H1 (cell line): ENCODE measurements at regions not wholly inside any gene's neighbourhood (a gene's known extent, or its start where the extent isn't known, plus 50 kb on each side); places are given as distances from the start of the nearest gene placed in this dataset.

Experiments
- CTCF ChIA-PET: fragments of 300-600 bp; sonication (Branson Sonifier 250); formaldehyde crosslinking; loops from one replicate; lab custom pipeline; 2021; ENCODE audit not compliant: partially characterized antibody; lab: Charles Lee
- POLR2A ChIA-PET: fragments of 300-600 bp; sonication (Branson Sonifier 250); formaldehyde crosslinking; loops from one replicate; lab custom pipeline; 2021; ENCODE audit warnings: inconsistent platforms; ENCODE audit not compliant: partially characterized antibody; lab: Charles Lee
- DNase-seq, 2 experiments: peaks; one replicate each; pipeline versions ENCODE4 v3.0.0 to v3.0.0-alpha.2; 2010 to 2022; ENCODE audit warnings: low spot score in 2 of 2, low read depth in 1 of 2, mixed read lengths in 1 of 2
- FAIRE-seq: peaks from 2 replicates; lab custom pipeline; 2011; peaks lifted over from hg19 to GRCh38; lab: Jason Lieb, UNC
- H2AFZ ChIP-seq: 2 replicates; pipeline ENCODE4 v1.8.1; 2012; ENCODE audit warnings: low read length, inconsistent platforms
- H2AK5ac ChIP-seq: 2 replicates; pipeline ENCODE4 v1.6.1; 2013; ENCODE audit warnings: low read depth, low read length
- H2BK120ac ChIP-seq: replicated peaks from 2 replicates; pipeline ENCODE3; 2013; ENCODE audit warnings: low read depth, low read length, inconsistent platforms
- H2BK12ac ChIP-seq: 2 replicates; pipeline ENCODE4 v1.6.1; 2013; ENCODE audit warnings: low read depth, low read length
- H2BK15ac ChIP-seq: 2 replicates; pipeline ENCODE4 v1.6.1; 2013; ENCODE audit warnings: low read length
- H2BK20ac ChIP-seq: 2 replicates; pipeline ENCODE4 v1.6.1; 2013; ENCODE audit warnings: low read length
- H2BK5ac ChIP-seq: 2 replicates; pipeline ENCODE4 v1.6.1; 2013; ENCODE audit warnings: low read depth, low read length
- H3K14ac ChIP-seq: 2 replicates; pipeline ENCODE4 v1.6.1; 2013; ENCODE audit warnings: inconsistent platforms; ENCODE audit not compliant: insufficient read length
- H3K18ac ChIP-seq: 2 replicates; pipeline ENCODE4 v1.6.1; 2013; ENCODE audit warnings: low read length; ENCODE audit errors: extremely low read depth
- H3K23ac ChIP-seq: 2 replicates; pipeline ENCODE4 v1.6.1; 2013; ENCODE audit warnings: inconsistent platforms; ENCODE audit not compliant: insufficient read length
- H3K23me2 ChIP-seq: 2 replicates; pipeline ENCODE4 v1.6.1; 2013; ENCODE audit warnings: low read depth, low read length
- H3K27ac ChIP-seq: 2 replicates; pipeline ENCODE4 v1.6.1; 2011; ENCODE audit warnings: low read depth, low read length, inconsistent platforms
- H3K27me3 ChIP-seq, 4 experiments: replicated peaks in 1 of 4; 1 replicate in 1 of 4; 2 replicates in 3 of 4; pipeline versions ENCODE4 v1.6.1 to v1.8.1; 2011 to 2013; ENCODE audit warnings: low read length in 3 of 4, mild to moderate bottlenecking in 3 of 4, inconsistent platforms in 2 of 4, mixed read lengths in 2 of 4, moderate library complexity in 1 of 4; ENCODE audit not compliant: control insufficient read depth in 3 of 4, insufficient read depth in 3 of 4; ENCODE audit errors: extremely low read depth in 1 of 4
- H3K36me3 ChIP-seq, 4 experiments: 2 replicates each; pipeline versions ENCODE4 v1.6.1 to v1.8.1; 2011 to 2013; ENCODE audit warnings: mild to moderate bottlenecking in 4 of 4, low read length in 3 of 4, moderate library complexity in 2 of 4, control low read depth in 1 of 4, inconsistent platforms in 1 of 4; ENCODE audit not compliant: insufficient read depth in 4 of 4, control insufficient read depth in 2 of 4
- H3K4ac ChIP-seq: replicated peaks from 2 replicates; pipeline ENCODE3; 2013; ENCODE audit warnings: low read length, low read depth, mixed read lengths, inconsistent platforms; ENCODE audit not compliant: insufficient read length
- H3K4me1 ChIP-seq, 4 experiments: replicated peaks in 1 of 4; 1 replicate in 1 of 4; 2 replicates in 3 of 4; pipeline versions ENCODE4 v1.6.1 to v1.8.1; 2011 to 2013; ENCODE audit warnings: low read length in 3 of 4, inconsistent platforms in 2 of 4, mixed read lengths in 1 of 4; ENCODE audit not compliant: insufficient read depth in 4 of 4, control insufficient read depth in 3 of 4
- H3K4me2 ChIP-seq, 2 experiments: 2 replicates each; pipeline versions ENCODE4 v1.6.1 to v1.8.1; 2011 to 2013; ENCODE audit warnings: low read depth in 2 of 2, low read length in 2 of 2, control low read depth in 1 of 2, inconsistent platforms in 1 of 2, mild to moderate bottlenecking in 1 of 2; ENCODE audit not compliant: insufficient read depth in 1 of 2
- H3K4me3 ChIP-seq, 4 experiments: fragments of 200-600, 300-600 bp in 1 of 4; sonication (generic), shearing (Covaris generic), sonication (Bioruptor Twin) in 1 of 4; 2 replicates each; pipeline versions ENCODE4 v1.5.1 to v1.8.1; 2011 to 2016; ENCODE audit warnings: low read length in 4 of 4, low read depth in 3 of 4, control low read depth in 2 of 4, inconsistent platforms in 2 of 4, mild to moderate bottlenecking in 2 of 4, mixed read lengths in 1 of 4, moderate library complexity in 1 of 4; ENCODE audit not compliant: insufficient read depth in 2 of 4; ENCODE audit errors: extremely low read depth in 1 of 4
- H3K56ac ChIP-seq: replicated peaks from 2 replicates; pipeline ENCODE3; 2013; ENCODE audit warnings: low read depth, mild to moderate bottlenecking, mixed read lengths, low read length, inconsistent platforms; ENCODE audit not compliant: insufficient read length
- H3K79me1 ChIP-seq: 2 replicates; pipeline ENCODE4 v1.6.1; 2013; ENCODE audit warnings: low read depth, low read length, control low read depth
- H3K79me2 ChIP-seq, 2 experiments: 2 replicates each; pipeline versions ENCODE4 v1.6.1 to v1.8.1; 2012 to 2013; ENCODE audit warnings: low read length in 2 of 2, mild to moderate bottlenecking in 2 of 2, inconsistent platforms in 1 of 2; ENCODE audit not compliant: insufficient read depth in 2 of 2, control insufficient read depth in 1 of 2
- H3K9ac ChIP-seq, 4 experiments: replicated peaks in 1 of 4; 1 replicate in 1 of 4; 2 replicates in 3 of 4; pipeline versions ENCODE4 v1.6.1 to v1.8.1; 2011 to 2013; ENCODE audit warnings: low read depth in 3 of 4, low read length in 3 of 4, control low read depth in 2 of 4, mild to moderate bottlenecking in 2 of 4, moderate library complexity in 2 of 4, inconsistent platforms in 1 of 4; ENCODE audit errors: extremely low read depth in 1 of 4
- H3K9me3 ChIP-seq, 2 experiments: 2 replicates each; pipeline versions ENCODE4 v1.6.1 to v1.8.1; 2012 to 2013; ENCODE audit warnings: mild to moderate bottlenecking in 2 of 2, moderate library complexity in 2 of 2, control low read depth in 1 of 2, inconsistent platforms in 1 of 2, low read depth in 1 of 2, low read length in 1 of 2, mixed read lengths in 1 of 2; ENCODE audit not compliant: insufficient read depth in 2 of 2
- H4K20me1 ChIP-seq, 2 experiments: replicated peaks in 1 of 2; 2 replicates each; pipeline versions ENCODE3 to v1.8.1; 2011 to 2013; ENCODE audit warnings: inconsistent platforms in 2 of 2, low read length in 2 of 2, mild to moderate bottlenecking in 1 of 2; ENCODE audit not compliant: insufficient read depth in 2 of 2, control insufficient read depth in 1 of 2
- H4K5ac ChIP-seq: 2 replicates; pipeline ENCODE4 v1.6.1; 2013; ENCODE audit warnings: low read length, low read depth, mixed read lengths, inconsistent platforms; ENCODE audit not compliant: insufficient read length
- H4K8ac ChIP-seq: 2 replicates; pipeline ENCODE4 v1.8.0; 2013; ENCODE audit warnings: mild to moderate bottlenecking, moderate library complexity, low read length, inconsistent platforms; ENCODE audit not compliant: insufficient read depth; ENCODE audit errors: extremely low read depth
- H4K91ac ChIP-seq: replicated peaks from 2 replicates; pipeline ENCODE3; 2013; ENCODE audit warnings: low read length, mixed read lengths, inconsistent platforms; ENCODE audit not compliant: insufficient read length
- CHD1 ChIP-seq: IDR thresholded peaks from 2 replicates; pipeline ENCODE4 v1.6.1; 2012; ENCODE audit warnings: low read depth, low read length, improper control_type of control experiment
- KDM5A ChIP-seq: fragments of 200-600 bp; IDR thresholded peaks from 2 replicates; pipeline ENCODE4 v1.7.1; 2012; ENCODE audit warnings: mild to moderate bottlenecking, low read length, inconsistent platforms, mixed read lengths
- RAD21 ChIP-seq, 2 experiments: IDR thresholded peaks in 1 of 2; conservative IDR thresholded peaks in 1 of 2; 2 replicates each; pipeline ENCODE4 v1.6.1; 2011; ENCODE audit warnings: low read depth in 2 of 2, low read length in 2 of 2, improper control_type of control experiment in 1 of 2, inconsistent platforms in 1 of 2, mild to moderate bottlenecking in 1 of 2, moderate library complexity in 1 of 2
- WGBS, 2 experiments: shearing (Covaris generic) in 1 of 2; methylation state at CpG; one replicate each; pipeline versions ENCODE4 v1.1.6 to v1.1.7; 2013 to 2015; ENCODE audit warnings: low lambda C conversion rate in 2 of 2, mixed read lengths in 2 of 2, inconsistent platforms in 1 of 2, low coverage in 1 of 2, missing lambda C conversion rate in 1 of 2; ENCODE audit not compliant: insufficient replicate concordance in 2 of 2, insufficient coverage in 1 of 2, insufficient read length in 1 of 2; ENCODE audit errors: extremely low coverage in 1 of 2, missing lambda C conversion rate in 1 of 2; 5-methylcytosine and 5-hydroxymethylcytosine counted together

GRCh38 chr3:6605227-6605626, 255.7 kb upstream of the GRM7 start:
- FAIRE-seq (no peak), DNase-seq (no peak)
- no peak overlapping the region for H3K4me2 ChIP-seq
- H2AK5ac ChIP-seq: no peak overlapping the region
- no peak overlapping the region for H2BK15ac ChIP-seq
- no peak overlapping the region for H4K5ac ChIP-seq
- no peak overlapping the region for H2BK120ac ChIP-seq
- no peak overlapping the region for H3K23ac ChIP-seq
- no peaks in the 10 kb centered on the region for H3K36me3 ChIP-seq
- H3K27me3 ChIP-seq: no peaks in the 10 kb centered on the region
- no peak overlapping the region for H2BK12ac ChIP-seq
- no peak overlapping the region; a peak in 1 of 7 replicates for H3K9ac ChIP-seq
- H3K4ac ChIP-seq: no peak overlapping the region
- ChIA-PET POLR2A (no interaction called here), CTCF (no interaction called here)
- no peak overlapping the region for H3K27ac ChIP-seq
- H3K23me2 ChIP-seq: no peaks in the 10 kb centered on the region
- no peak overlapping the region for H3K18ac ChIP-seq
- no peak overlapping the region for H2BK5ac ChIP-seq
- H3K14ac ChIP-seq: no peak overlapping the region
- H3K79me1 ChIP-seq: no peaks in the 10 kb centered on the region
- H2BK20ac ChIP-seq: no peak overlapping the region
- H4K91ac ChIP-seq: no peak overlapping the region
- no peak overlapping the region for H3K56ac ChIP-seq
- H3K4me1 ChIP-seq: peaks cover 0 to 3% (median 0%) of the 10 kb centered on the region in 4 experiments; a peak in 1 of 7 replicates
- no peak overlapping the region for H2AFZ ChIP-seq
- no peaks in the 10 kb centered on the region for H3K79me2 ChIP-seq
- H3K9me3 ChIP-seq: no peaks in the 10 kb centered on the region
- WGBS, 2 experiments: 85% methylated on average over 3 of the region's 3 CpGs; no CpG with 5 or more reads in 1 of the 2 experiments
- no peak overlapping the region for H3K4me3 ChIP-seq
- H4K8ac ChIP-seq: no peak overlapping the region
- H4K20me1 ChIP-seq: no peaks in the 10 kb centered on the region
- no peak for TF ChIP-seq KDM5A
- no peak for TF ChIP-seq RAD21 (IDR thresholded peaks at IDR 0.05 in 1 of 2, conservative IDR thresholded peaks at IDR 0.05 in 1 of 2; ENCODE audit: low read depth in 2 of 2, low read length in 2 of 2)
- no peak for TF ChIP-seq CHD1
